HCT116 (cell line): ENCODE measurements at regions not wholly inside any gene's neighbourhood (a gene's known extent, or its start where the extent isn't known, plus 50 kb on each side); places are given as distances from the start of the nearest gene placed in this dataset.

Experiments
- POLR2A ChIP-seq: IDR thresholded peaks from 2 replicates; pipeline ENCODE4 v1.7.0; 2011; ENCODE audit warnings: borderline replicate concordance; ENCODE audit not compliant: insufficient read depth, insufficient read length; ENCODE audit errors: extremely low read depth
- RAD21 ChIP-seq: IDR thresholded peaks from 2 replicates; pipeline ENCODE4 v1.6.1; 2012; ENCODE audit warnings: low read depth, mild to moderate bottlenecking
- YY1 ChIP-seq: IDR thresholded peaks from 2 replicates; pipeline ENCODE4 v1.6.1; 2011; ENCODE audit warnings: low read length, low read depth, moderate library complexity, mild to moderate bottlenecking; ENCODE audit not compliant: insufficient replicate concordance; ENCODE audit errors: extremely low read depth
- TF ChIP-seq, protein P1 (sequence below), 3 experiments: fragments of 200-600 bp in 1 of 3; sonication (generic) in 1 of 3; IDR thresholded peaks in 2 of 3; conservative IDR thresholded peaks in 1 of 3; 2 replicates each; pipeline ENCODE4 v1.5.1; 2012 to 2017; ENCODE audit warnings: low read depth in 2 of 3, low read length in 2 of 3, antibody characterized with exemption in 1 of 3, borderline replicate concordance in 1 of 3, control low read depth in 1 of 3, mild to moderate bottlenecking in 1 of 3, mixed read lengths in 1 of 3, mixed run types in 1 of 3, moderate library complexity in 1 of 3; ENCODE audit not compliant: insufficient read depth in 1 of 3

DNA sequence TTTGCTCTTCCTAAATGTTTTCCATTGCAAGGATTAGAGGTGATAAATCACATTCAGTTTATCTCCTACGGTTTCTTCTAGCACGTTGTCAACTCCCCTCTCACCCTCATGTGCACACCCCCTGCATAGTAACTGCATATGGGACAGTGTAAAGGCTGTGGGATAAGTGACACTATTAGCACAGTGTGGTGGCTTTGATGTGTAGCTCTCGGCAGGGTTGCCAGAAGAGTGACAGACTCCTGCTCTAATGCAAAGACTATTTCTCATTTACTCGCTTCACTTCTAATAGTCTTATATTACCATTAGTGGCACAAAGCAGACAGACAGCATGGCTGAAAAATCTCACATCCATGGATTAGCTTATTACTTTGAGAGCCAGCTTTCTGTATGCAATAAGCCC, 454.6 kb downstream of the CETN3 start:
- TF ChIP-seq POLR2A (no peak), YY1 (no peak), RAD21 (no peak)
- TF ChIP-seq, protein P1, sequence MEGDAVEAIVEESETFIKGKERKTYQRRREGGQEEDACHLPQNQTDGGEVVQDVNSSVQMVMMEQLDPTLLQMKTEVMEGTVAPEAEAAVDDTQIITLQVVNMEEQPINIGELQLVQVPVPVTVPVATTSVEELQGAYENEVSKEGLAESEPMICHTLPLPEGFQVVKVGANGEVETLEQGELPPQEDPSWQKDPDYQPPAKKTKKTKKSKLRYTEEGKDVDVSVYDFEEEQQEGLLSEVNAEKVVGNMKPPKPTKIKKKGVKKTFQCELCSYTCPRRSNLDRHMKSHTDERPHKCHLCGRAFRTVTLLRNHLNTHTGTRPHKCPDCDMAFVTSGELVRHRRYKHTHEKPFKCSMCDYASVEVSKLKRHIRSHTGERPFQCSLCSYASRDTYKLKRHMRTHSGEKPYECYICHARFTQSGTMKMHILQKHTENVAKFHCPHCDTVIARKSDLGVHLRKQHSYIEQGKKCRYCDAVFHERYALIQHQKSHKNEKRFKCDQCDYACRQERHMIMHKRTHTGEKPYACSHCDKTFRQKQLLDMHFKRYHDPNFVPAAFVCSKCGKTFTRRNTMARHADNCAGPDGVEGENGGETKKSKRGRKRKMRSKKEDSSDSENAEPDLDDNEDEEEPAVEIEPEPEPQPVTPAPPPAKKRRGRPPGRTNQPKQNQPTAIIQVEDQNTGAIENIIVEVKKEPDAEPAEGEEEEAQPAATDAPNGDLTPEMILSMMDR (IDR thresholded peaks at IDR 0.05 in 2 of 3, conservative IDR thresholded peaks at IDR 0.05 in 1 of 3; ENCODE audit: borderline replicate concordance in 1 of 3, insufficient read depth in 1 of 3, low read depth in 2 of 3, low read length in 2 of 3), result no peak
